Upper lobe of left lung (tissue), 6 donors: ENCODE measurements at regions not wholly inside any gene's neighbourhood (a gene's known extent, or its start where the extent isn't known, plus 50 kb on each side); places are given as distances from the start of the nearest gene placed in this dataset.

Experiments
- ATAC-seq, 2 donors: fragments of 200-7000 bp; cut with Tn5 transposase; one replicate each; pipeline ENCODE4 v1.9.1; 2022; ENCODE audit warnings: mild to moderate bottlenecking in 2 of 2, moderate library complexity in 2 of 2; ENCODE audit not compliant: low FRiP score in 2 of 2
- DNase-seq, 2 donors: peaks; one replicate each; pipeline ENCODE4 v3.0.0-alpha.2; 2019 to 2020
- H3K27ac ChIP-seq, 4 donors: fragments of 200-600 bp; sonication (generic); one replicate each; pipeline ENCODE4 v1.5.1; 2016 to 2019
- H3K27me3 ChIP-seq, 4 donors: fragments of 200-600 bp; sonication (generic); one replicate each; pipeline ENCODE4 v1.5.1; 2017 to 2019
- H3K36me3 ChIP-seq, 4 donors: fragments of 200-600 bp; sonication (generic); one replicate each; pipeline ENCODE4 v1.5.1; 2016 to 2019
- H3K4me1 ChIP-seq, 4 donors: fragments of 200-600 bp; sonication (generic); one replicate each; pipeline ENCODE4 v1.5.1; 2018 to 2019
- H3K4me3 ChIP-seq, 4 donors: fragments of 200-600 bp; sonication (generic); one replicate each; pipeline ENCODE4 v1.5.1; 2017 to 2019; ENCODE audit warnings: mild to moderate bottlenecking in 2 of 4, moderate library complexity in 1 of 4
- H3K9me3 ChIP-seq, 4 donors: fragments of 200-600 bp; sonication (generic); one replicate each; pipeline ENCODE4 v1.5.1; 2018 to 2019
- EP300 ChIP-seq, 4 donors: sonication (generic); formaldehyde crosslinking; IDR thresholded peaks; one replicate each; pipeline ENCODE4 v1.5.1; 2017; ENCODE audit warnings: antibody characterized with exemption in 4 of 4, control low read depth in 2 of 4
- POLR2A ChIP-seq, 4 donors: fragments of 450-650 bp; IDR thresholded peaks; one replicate each; pipeline ENCODE4 v1.5.1; 2016 to 2017; ENCODE audit warnings: antibody characterized with exemption in 4 of 4, mild to moderate bottlenecking in 2 of 4
- POLR2AphosphoS5 ChIP-seq, 2 donors: sonication (generic); formaldehyde crosslinking; IDR thresholded peaks; one replicate each; pipeline ENCODE4 v1.5.1; 2017; ENCODE audit warnings: antibody characterized with exemption in 2 of 2
- WGBS, 2 donors: methylation state at CpG; one replicate each; pipeline ENCODE4 v1.1.5; 2017 to 2018; 5-methylcytosine and 5-hydroxymethylcytosine counted together
- TF ChIP-seq, protein P1 (sequence below), 6 experiments: fragments of 450-650 bp in 4 of 6; fragments of 200-600 bp in 2 of 6; sonication (generic) in 2 of 6; IDR thresholded peaks; one replicate each; pipeline ENCODE4 v1.5.1; 2016 to 2019; ENCODE audit warnings: antibody characterized with exemption in 6 of 6
- donor health status: DM: no; HTN: no; CAD: no; lungs with moderate emphysema.
- donor health status: DM: no; HTN: yes; CAD: no; lungs with severe emphysema.

DNA sequence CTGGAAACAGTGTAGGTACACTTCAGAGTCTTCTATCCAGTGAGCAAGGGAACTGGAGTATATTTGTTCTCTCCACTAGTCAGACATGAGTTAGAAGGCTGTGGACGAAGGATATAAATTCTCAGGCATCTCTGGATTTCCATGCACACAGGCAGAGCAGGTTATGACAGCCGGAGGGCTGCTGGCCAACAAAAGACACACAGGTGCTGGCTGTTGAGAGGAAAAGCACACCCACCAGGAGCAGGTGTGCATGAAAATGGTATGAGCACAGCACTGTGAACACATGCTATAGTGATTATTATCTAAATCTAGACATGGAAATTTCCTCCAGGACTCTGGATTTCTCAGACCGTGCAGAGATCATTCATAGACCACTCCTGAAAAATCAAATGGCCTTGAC is 444.7 kb upstream of the RPS6KA3 start:
- Histone ChIP-seq H3K9me3 (no peaks in the 10 kb centered on the region), H3K27me3 (no peaks in the 10 kb centered on the region), H3K36me3 (no peaks in the 10 kb centered on the region), H3K27ac (no peak overlapping the region), H3K4me1 (no peaks in the 10 kb centered on the region), H3K4me3 (no peak overlapping the region)
- ATAC-seq (no peak), DNase-seq (no peak)
- TF ChIP-seq EP300 (IDR thresholded peaks at IDR 0.05) (no peak), POLR2A (IDR thresholded peaks at IDR 0.05) (no peak), POLR2AphosphoS5 (IDR thresholded peaks at IDR 0.05) (no peak)
- TF ChIP-seq, protein P1, sequence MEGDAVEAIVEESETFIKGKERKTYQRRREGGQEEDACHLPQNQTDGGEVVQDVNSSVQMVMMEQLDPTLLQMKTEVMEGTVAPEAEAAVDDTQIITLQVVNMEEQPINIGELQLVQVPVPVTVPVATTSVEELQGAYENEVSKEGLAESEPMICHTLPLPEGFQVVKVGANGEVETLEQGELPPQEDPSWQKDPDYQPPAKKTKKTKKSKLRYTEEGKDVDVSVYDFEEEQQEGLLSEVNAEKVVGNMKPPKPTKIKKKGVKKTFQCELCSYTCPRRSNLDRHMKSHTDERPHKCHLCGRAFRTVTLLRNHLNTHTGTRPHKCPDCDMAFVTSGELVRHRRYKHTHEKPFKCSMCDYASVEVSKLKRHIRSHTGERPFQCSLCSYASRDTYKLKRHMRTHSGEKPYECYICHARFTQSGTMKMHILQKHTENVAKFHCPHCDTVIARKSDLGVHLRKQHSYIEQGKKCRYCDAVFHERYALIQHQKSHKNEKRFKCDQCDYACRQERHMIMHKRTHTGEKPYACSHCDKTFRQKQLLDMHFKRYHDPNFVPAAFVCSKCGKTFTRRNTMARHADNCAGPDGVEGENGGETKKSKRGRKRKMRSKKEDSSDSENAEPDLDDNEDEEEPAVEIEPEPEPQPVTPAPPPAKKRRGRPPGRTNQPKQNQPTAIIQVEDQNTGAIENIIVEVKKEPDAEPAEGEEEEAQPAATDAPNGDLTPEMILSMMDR (IDR thresholded peaks at IDR 0.05) = no peak
- 70 to 71% methylated on average over 2 to 3 of the region's 3 CpGs for WGBS, 2 donors

DNA sequence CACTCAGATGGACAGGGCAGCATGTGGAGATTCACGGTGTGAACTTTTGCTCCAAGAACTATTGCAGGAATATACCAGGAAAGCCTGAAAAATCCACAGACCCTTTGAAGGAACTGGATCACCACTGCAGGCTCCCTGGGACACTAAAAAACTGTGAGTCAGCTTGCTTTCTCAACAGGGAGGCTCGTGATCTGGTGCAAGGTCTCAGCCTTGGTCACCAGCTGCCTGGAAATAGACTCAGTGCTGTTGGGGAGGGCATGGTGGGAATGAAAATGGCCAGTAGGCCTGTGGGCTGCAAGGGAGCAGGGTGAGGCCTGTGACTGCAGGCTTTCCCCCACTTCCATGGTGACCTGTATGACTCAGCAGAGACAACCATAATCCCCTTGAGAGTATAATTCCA is 426.4 kb upstream of the RPS6KA3 start:
- Histone ChIP-seq H3K36me3 (no peaks in the 10 kb centered on the region), H3K4me3 (no peak overlapping the region), H3K4me1 (no peaks in the 10 kb centered on the region), H3K9me3 (no peaks in the 10 kb centered on the region), H3K27me3 (no peaks in the 10 kb centered on the region), H3K27ac (no peak overlapping the region)
- 74 to 89% methylated on average over 1 to 2 of the region's 2 CpGs for WGBS, 2 donors
- ATAC-seq = no peak
- DNase-seq = no peak
- TF ChIP-seq, protein P1 (IDR thresholded peaks at IDR 0.05) = no peak
- TF ChIP-seq EP300 (IDR thresholded peaks at IDR 0.05) (no peak), POLR2A (IDR thresholded peaks at IDR 0.05) (no peak), POLR2AphosphoS5 (IDR thresholded peaks at IDR 0.05) (no peak)

GRCh38 chrX:20686256-20686655 is 419.5 kb upstream of the RPS6KA3 start:
- no peak overlapping the region for H3K27ac ChIP-seq
- no peak for TF ChIP-seq EP300 (IDR thresholded peaks at IDR 0.05)
- TF ChIP-seq POLR2A (IDR thresholded peaks at IDR 0.05) = no peak
- TF ChIP-seq POLR2AphosphoS5 (IDR thresholded peaks at IDR 0.05) = no peak
- TF ChIP-seq, protein P1 (IDR thresholded peaks at IDR 0.05) = no peak
- no peaks in the 10 kb centered on the region for H3K4me1 ChIP-seq
- WGBS, 2 donors = 81 to 90% methylated on average over 7 of the region's 7 CpGs
- H3K4me3 ChIP-seq = no peak overlapping the region
- no peaks in the 10 kb centered on the region for H3K27me3 ChIP-seq
- H3K9me3 ChIP-seq = no peaks in the 10 kb centered on the region
- H3K36me3 ChIP-seq = no peaks in the 10 kb centered on the region
- DNase-seq (no peak), ATAC-seq (no peak)

GRCh38 chrX:20685652-20686051 is 418.9 kb upstream of the RPS6KA3 start:
- DNase-seq (no peak), ATAC-seq (no peak)
- no peak overlapping the region for H3K27ac ChIP-seq
- no peaks in the 10 kb centered on the region for H3K4me1 ChIP-seq
- TF ChIP-seq POLR2AphosphoS5 (IDR thresholded peaks at IDR 0.05) (no peak), POLR2A (IDR thresholded peaks at IDR 0.05) (no peak), EP300 (IDR thresholded peaks at IDR 0.05) (no peak)
- TF ChIP-seq, protein P1 (IDR thresholded peaks at IDR 0.05) = no peak
- H3K4me3 ChIP-seq = no peak overlapping the region
- WGBS, 2 donors = 78 to 95% methylated on average over 5 of the region's 5 CpGs
- no peaks in the 10 kb centered on the region for H3K9me3 ChIP-seq
- no peaks in the 10 kb centered on the region for H3K36me3 ChIP-seq
- no peaks in the 10 kb centered on the region for H3K27me3 ChIP-seq

- ATAC-seq = no peak
- Histone ChIP-seq H3K27me3 (no peaks in the 10 kb centered on the region), H3K9me3 (no peaks in the 10 kb centered on the region), H3K4me1 (no peaks in the 10 kb centered on the region), H3K27ac (no peak overlapping the region), H3K4me3 (no peak overlapping the region), H3K36me3 (no peaks in the 10 kb centered on the region)
- DNase-seq = no peak
- WGBS, 2 donors = 30 to 45% methylated on average over 1 of the region's 1 CpG
- TF ChIP-seq POLR2A (IDR thresholded peaks at IDR 0.05) (no peak), POLR2AphosphoS5 (IDR thresholded peaks at IDR 0.05) (no peak), EP300 (IDR thresholded peaks at IDR 0.05) (no peak)
- TF ChIP-seq, protein P1 (IDR thresholded peaks at IDR 0.05) = no peak
Measured at GRCh38 chrX:20681683-20682082, 415.0 kb upstream of the RPS6KA3 start.
